SK-N-SH treated with all-trans-retinoic acid at 6 μM for 48 hours (cell line): ENCODE measurements at regions not wholly inside any gene's neighbourhood (a gene's known extent, or its start where the extent isn't known, plus 50 kb on each side); places are given as distances from the start of the nearest gene placed in this dataset.

Experiments
- PPARA ChIP-seq: fragments of 250-450 bp; sonication (Bioruptor Pico); IDR thresholded peaks from 2 replicates; pipeline ENCODE4 v1.5.0; 2020; ENCODE audit warnings: mild to moderate bottlenecking, borderline replicate concordance
- ZFP3 ChIP-seq: fragments of 250-450 bp; sonication (Bioruptor Pico); IDR thresholded peaks from 2 replicates; pipeline ENCODE4 v1.5.0; 2020; ENCODE audit warnings: mild to moderate bottlenecking, moderate library complexity
- ZNF8 ChIP-seq: fragments of 450-650 bp; formaldehyde crosslinking; IDR thresholded peaks from 2 replicates; pipeline ENCODE4 v1.5.0; 2020; ENCODE audit warnings: mild to moderate bottlenecking, moderate library complexity
- TF ChIP-seq, protein P1 (sequence below): fragments of 250-450 bp; sonication (Bioruptor Pico); IDR thresholded peaks from 2 replicates; pipeline ENCODE4 v1.5.1; 2020; ENCODE audit warnings: low read depth, mild to moderate bottlenecking, moderate library complexity
- TF ChIP-seq, protein P2 (sequence below): fragments of 250-450 bp; sonication (Bioruptor Pico); IDR thresholded peaks from 2 replicates; pipeline ENCODE4 v1.8.0; 2020; ENCODE audit warnings: mild to moderate bottlenecking, moderate library complexity, borderline replicate concordance
- TF ChIP-seq, protein P3 (sequence below): fragments of 250-450 bp; sonication (Bioruptor Pico); IDR thresholded peaks from 2 replicates; pipeline ENCODE4 v1.5.1; 2021; ENCODE audit warnings: mild to moderate bottlenecking, moderate library complexity

DNA sequence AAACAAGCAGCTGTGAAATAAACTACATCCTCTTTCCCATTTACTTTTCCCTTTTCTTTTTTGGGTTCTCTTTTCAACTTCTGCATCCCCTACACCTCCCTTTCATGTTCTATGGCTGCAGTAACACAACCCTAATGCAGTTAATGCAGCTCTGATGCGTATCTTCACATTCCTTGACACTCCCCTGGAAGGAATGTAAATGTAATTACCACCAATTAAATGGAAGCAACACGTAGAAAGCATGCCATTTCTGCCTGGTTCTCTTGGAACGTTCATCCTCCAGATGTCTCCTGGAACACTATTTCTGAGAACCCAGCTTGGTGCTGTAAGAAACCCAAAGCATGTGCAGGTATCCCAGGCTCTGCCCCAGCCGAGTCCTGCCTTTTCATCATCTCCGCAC lies 166.8 kb upstream of the FREM2 start:
- TF ChIP-seq, protein P1, sequence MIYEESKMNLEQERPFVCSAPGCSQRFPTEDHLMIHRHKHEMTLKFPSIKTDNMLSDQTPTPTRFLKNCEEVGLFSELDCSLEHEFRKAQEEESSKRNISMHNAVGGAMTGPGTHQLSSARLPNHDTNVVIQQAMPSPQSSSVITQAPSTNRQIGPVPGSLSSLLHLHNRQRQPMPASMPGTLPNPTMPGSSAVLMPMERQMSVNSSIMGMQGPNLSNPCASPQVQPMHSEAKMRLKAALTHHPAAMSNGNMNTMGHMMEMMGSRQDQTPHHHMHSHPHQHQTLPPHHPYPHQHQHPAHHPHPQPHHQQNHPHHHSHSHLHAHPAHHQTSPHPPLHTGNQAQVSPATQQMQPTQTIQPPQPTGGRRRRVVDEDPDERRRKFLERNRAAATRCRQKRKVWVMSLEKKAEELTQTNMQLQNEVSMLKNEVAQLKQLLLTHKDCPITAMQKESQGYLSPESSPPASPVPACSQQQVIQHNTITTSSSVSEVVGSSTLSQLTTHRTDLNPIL (CRISPR knock-in tag) = no peak
- TF ChIP-seq ZFP3 (CRISPR knock-in tag) (no peak), PPARA (no peak), ZNF8 (no peak)
- TF ChIP-seq, protein P2, sequence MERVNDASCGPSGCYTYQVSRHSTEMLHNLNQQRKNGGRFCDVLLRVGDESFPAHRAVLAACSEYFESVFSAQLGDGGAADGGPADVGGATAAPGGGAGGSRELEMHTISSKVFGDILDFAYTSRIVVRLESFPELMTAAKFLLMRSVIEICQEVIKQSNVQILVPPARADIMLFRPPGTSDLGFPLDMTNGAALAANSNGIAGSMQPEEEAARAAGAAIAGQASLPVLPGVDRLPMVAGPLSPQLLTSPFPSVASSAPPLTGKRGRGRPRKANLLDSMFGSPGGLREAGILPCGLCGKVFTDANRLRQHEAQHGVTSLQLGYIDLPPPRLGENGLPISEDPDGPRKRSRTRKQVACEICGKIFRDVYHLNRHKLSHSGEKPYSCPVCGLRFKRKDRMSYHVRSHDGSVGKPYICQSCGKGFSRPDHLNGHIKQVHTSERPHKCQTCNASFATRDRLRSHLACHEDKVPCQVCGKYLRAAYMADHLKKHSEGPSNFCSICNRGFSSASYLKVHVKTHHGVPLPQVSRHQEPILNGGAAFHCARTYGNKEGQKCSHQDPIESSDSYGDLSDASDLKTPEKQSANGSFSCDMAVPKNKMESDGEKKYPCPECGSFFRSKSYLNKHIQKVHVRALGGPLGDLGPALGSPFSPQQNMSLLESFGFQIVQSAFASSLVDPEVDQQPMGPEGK (CRISPR knock-in tag) = no peak
- TF ChIP-seq, protein P3, sequence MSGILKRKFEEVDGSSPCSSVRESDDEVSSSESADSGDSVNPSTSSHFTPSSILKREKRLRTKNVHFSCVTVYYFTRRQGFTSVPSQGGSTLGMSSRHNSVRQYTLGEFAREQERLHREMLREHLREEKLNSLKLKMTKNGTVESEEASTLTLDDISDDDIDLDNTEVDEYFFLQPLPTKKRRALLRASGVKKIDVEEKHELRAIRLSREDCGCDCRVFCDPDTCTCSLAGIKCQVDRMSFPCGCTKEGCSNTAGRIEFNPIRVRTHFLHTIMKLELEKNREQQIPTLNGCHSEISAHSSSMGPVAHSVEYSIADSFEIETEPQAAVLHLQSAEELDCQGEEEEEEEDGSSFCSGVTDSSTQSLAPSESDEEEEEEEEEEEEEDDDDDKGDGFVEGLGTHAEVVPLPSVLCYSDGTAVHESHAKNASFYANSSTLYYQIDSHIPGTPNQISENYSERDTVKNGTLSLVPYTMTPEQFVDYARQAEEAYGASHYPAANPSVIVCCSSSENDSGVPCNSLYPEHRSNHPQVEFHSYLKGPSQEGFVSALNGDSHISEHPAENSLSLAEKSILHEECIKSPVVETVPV (CRISPR knock-in tag) = no peak
